Lower lobe of right lung (tissue), 2 donors: ENCODE measurements at regions not wholly inside any gene's neighbourhood (a gene's known extent, or its start where the extent isn't known, plus 50 kb on each side); places are given as distances from the start of the nearest gene placed in this dataset.

Experiments
- ATAC-seq, 2 donors: fragments of 200-7000 bp; cut with Tn5 transposase; one replicate each; pipeline ENCODE4 v1.9.1; 2020 to 2022; ENCODE audit warnings: mild to moderate bottlenecking in 2 of 2, moderate library complexity in 2 of 2
- DNase-seq: peaks from one replicate; pipeline ENCODE4 v3.0.0-alpha.2; 2020
- H3K27ac ChIP-seq: fragments of 200-600 bp; one replicate; pipeline ENCODE4 v1.8.0; 2022
- H3K27me3 ChIP-seq: fragments of 200-600 bp; one replicate; pipeline ENCODE4 v1.8.0; 2022; ENCODE audit warnings: low read depth
- H3K36me3 ChIP-seq: fragments of 200-600 bp; one replicate; pipeline ENCODE4 v1.8.0; 2022; ENCODE audit warnings: mild to moderate bottlenecking
- H3K4me1 ChIP-seq: fragments of 200-600 bp; one replicate; pipeline ENCODE4 v1.8.0; 2022
- H3K4me3 ChIP-seq: fragments of 200-600 bp; one replicate; pipeline ENCODE4 v1.8.0; 2022; ENCODE audit warnings: mild to moderate bottlenecking
- H3K9me3 ChIP-seq: fragments of 200-600 bp; one replicate; pipeline ENCODE4 v1.8.0; 2022
- intact Hi-C: fragments of 100-400 bp; cut with DNase I; formaldehyde crosslinking; loops from one replicate; pipeline ENCODE4 v1.11.0; 2022
- TF ChIP-seq, protein P1 (sequence below): fragments of 200-600 bp; IDR thresholded peaks from one replicate; pipeline ENCODE4 v1.8.0; 2022; ENCODE audit warnings: antibody characterized with exemption, mild to moderate bottlenecking
- donor health status: DM: no; HTN: yes; CAD: no; lungs with severe emphysema.

DNA sequence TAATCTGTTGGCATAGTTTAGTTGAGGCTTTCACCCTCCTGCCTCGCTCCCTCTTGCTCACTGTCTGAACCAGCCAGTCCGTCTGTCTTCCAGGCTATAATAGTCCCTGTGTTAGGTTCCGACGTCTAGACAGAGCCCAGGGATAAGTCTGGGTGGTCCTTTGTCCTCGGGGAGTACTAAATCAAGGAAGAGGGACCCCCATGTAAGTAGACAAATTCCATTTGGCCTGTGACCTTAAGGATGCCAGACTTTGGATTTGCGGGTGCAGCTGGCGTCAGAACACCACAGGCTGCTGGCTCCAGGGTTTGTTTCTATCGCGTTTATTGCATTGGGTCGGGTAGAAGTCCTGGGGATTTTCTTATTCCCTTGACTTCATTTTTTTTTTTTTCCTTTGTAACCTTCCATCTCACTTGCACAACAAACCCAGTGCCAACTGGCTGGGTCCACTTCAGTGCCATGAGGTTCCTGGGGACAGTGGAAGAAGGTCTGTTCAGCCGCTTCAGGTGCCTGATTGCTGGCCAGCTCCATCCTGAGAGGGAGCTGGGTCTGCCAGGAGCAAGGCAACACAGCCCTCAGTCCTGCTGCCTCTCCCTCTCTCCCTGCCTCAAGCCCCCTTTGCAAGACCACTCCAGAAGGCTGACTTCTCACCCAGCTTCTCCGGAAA lies 95.4 kb upstream of the KLHL25 start:
- H3K4me1 ChIP-seq = no peaks in the 10 kb centered on the region
- H3K4me3 ChIP-seq = no peak overlapping the region
- ATAC-seq (no peak), DNase-seq (no peak)
- H3K27ac ChIP-seq = no peak overlapping the region
- H3K36me3 ChIP-seq = no peaks in the 10 kb centered on the region
- intact Hi-C loops = no loop called here
- TF ChIP-seq, protein P1, sequence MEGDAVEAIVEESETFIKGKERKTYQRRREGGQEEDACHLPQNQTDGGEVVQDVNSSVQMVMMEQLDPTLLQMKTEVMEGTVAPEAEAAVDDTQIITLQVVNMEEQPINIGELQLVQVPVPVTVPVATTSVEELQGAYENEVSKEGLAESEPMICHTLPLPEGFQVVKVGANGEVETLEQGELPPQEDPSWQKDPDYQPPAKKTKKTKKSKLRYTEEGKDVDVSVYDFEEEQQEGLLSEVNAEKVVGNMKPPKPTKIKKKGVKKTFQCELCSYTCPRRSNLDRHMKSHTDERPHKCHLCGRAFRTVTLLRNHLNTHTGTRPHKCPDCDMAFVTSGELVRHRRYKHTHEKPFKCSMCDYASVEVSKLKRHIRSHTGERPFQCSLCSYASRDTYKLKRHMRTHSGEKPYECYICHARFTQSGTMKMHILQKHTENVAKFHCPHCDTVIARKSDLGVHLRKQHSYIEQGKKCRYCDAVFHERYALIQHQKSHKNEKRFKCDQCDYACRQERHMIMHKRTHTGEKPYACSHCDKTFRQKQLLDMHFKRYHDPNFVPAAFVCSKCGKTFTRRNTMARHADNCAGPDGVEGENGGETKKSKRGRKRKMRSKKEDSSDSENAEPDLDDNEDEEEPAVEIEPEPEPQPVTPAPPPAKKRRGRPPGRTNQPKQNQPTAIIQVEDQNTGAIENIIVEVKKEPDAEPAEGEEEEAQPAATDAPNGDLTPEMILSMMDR = no peak
- peaks cover 6% of the 10 kb centered on the region for H3K27me3 ChIP-seq
- no peaks in the 10 kb centered on the region for H3K9me3 ChIP-seq

DNA sequence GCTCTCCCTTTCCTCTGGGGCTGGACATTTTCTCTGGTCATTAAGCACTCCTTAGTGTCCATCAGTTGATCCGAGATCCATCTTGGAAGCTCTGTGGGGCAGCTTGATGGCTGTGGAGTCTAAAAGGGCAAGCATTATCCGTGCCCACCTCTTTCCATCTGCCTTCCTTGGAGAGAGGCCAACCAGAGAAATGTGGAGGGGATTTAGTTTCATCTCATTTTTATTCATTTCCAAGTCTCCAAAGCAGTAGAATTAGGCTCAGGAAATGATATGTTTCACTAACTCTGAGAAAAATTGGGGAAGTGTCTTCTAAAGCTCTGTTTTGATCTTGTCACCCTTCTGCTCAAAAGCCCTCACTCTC lies 95.9 kb upstream of the KLHL25 start:
- intact Hi-C loops = no loop called here
- peaks cover 6% of the 10 kb centered on the region for H3K27me3 ChIP-seq
- H3K27ac ChIP-seq = no peak overlapping the region
- DNase-seq (no peak), ATAC-seq (no peak)
- H3K9me3 ChIP-seq = no peaks in the 10 kb centered on the region
- H3K36me3 ChIP-seq = no peaks in the 10 kb centered on the region
- TF ChIP-seq, protein P1 = no peak
- no peaks in the 10 kb centered on the region for H3K4me1 ChIP-seq
- H3K4me3 ChIP-seq = no peak overlapping the region

DNA sequence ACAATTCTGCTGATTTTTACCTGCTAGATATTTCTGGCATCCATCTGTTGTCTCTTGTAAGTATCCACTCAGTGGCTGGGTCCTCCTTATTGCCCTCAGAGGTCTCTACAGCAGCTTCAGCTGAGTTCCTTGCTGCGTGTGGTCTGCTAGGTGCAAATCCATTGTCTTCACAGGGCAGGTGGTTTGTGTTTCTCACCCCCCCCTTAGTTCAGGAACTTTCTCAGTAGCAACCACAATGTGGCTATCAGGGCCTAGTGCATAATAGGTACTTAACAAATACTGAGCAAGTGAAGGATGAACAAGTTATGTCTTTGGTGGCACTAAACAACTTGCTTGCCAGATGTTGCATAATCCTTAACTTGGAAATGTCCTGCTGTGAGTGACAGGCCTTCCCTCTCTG lies 96.7 kb upstream of the KLHL25 start:
- intact Hi-C loops = no loop called here
- ATAC-seq = no peak
- peaks cover 6% of the 10 kb centered on the region for H3K27me3 ChIP-seq
- no peak for DNase-seq
- TF ChIP-seq, protein P1 = no peak
- H3K36me3 ChIP-seq = no peaks in the 10 kb centered on the region
- no peak overlapping the region for H3K27ac ChIP-seq
- no peaks in the 10 kb centered on the region for H3K9me3 ChIP-seq
- H3K4me1 ChIP-seq = no peaks in the 10 kb centered on the region
- H3K4me3 ChIP-seq = no peak overlapping the region

DNA sequence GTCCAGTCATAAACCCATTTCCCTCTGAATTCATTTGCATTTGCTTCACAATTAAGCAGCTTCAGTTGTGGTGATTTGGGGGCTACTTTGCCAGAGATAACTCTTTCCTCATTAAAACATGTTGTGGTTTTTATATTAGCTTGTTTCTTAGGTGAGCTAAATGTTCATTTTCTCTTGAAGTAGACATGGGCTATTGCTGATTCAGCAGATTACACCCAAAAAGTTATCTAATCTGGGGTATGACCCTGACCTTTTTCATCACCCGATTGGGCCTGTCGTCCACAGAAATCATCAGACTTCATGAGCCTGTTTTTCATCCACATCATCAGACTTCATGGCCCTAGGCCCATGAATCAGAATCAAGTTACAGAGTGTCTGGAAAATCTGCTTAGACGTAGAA lies 97.5 kb upstream of the KLHL25 start:
- Histone ChIP-seq H3K4me3 (no peak overlapping the region), H3K36me3 (no peaks in the 10 kb centered on the region), H3K27ac (no peak overlapping the region), H3K27me3 (peaks cover 6% of the 10 kb centered on the region), H3K9me3 (no peaks in the 10 kb centered on the region), H3K4me1 (no peaks in the 10 kb centered on the region)
- TF ChIP-seq, protein P1 = no peak
- DNase-seq (no peak), ATAC-seq (no peak)
- intact Hi-C loops = no loop called here

DNA sequence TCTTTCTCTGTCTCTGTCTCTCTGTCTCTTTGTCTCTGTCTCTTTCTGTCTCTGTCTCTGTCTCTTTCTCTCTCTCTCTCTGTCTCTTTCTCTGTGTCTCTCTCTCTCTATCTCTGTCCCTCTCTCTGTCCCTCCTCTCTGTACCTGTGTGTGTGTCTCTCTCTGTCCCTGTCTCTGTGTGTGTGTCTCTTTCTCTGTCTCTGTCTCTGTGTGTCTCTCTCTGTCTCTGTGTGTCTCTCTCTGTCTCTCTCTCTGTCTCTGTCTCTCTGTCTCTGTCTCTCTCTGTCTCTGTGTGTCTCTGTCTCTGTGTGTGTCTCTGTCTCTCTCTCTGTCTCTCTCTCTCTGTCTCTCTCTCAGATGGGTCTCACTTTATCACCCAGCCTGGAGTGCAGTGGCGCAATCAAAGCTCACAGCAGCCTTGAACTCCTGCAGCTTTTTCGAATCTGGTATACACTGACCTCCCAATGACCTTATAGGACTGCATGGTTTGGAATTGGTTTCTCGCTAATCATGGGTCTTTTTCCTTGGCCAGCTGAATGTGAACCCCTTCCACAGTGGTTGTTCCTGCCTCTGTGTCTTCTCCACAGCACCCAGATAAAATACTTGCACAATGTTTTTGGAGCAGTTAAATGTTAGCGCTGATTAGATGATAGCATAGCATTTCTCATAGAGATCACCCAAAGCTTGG lies 102.6 kb upstream of the KLHL25 start:
- TF ChIP-seq, protein P1 = no peak

More for the DNA sequence above, 102.6 kb upstream of the KLHL25 start:
- Histone ChIP-seq H3K36me3 (no peaks in the 10 kb centered on the region), H3K4me3 (no peak overlapping the region), H3K27me3 (peaks cover 6% of the 10 kb centered on the region), H3K27ac (no peak overlapping the region), H3K9me3 (no peaks in the 10 kb centered on the region), H3K4me1 (no peaks in the 10 kb centered on the region)
- ATAC-seq = no peak
- intact Hi-C loops = no loop called here
- no peak for DNase-seq
